ENCODE measurements at regions not wholly inside any gene's neighbourhood (a gene's known extent, or its start where the extent isn't known, plus 50 kb on each side); places are given as distances from the start of the nearest gene placed in this dataset.

- Histone ChIP-seq H3K4me2 (ENCODE audit: insufficient read depth in 1 of 2, low read depth in 2 of 2, low read length in 2 of 2) (no peak overlapping the region), H2BK20ac (ENCODE audit: low read length) (no peak overlapping the region), H2AK5ac (ENCODE audit: low read depth, low read length) (no peak overlapping the region), H3K27ac (ENCODE audit: low read depth, low read length) (no peak overlapping the region), H4K5ac (ENCODE audit: insufficient read length, low read depth, low read length) (no peak overlapping the region), H4K8ac (ENCODE audit: extremely low read depth, insufficient read depth, low read length) (no peak overlapping the region), H2AFZ (ENCODE audit: low read length) (no peak overlapping the region), H3K14ac (ENCODE audit: insufficient read length) (no peak overlapping the region), H2BK15ac (ENCODE audit: low read length) (no peak overlapping the region), H3K56ac (replicated peaks; ENCODE audit: insufficient read length, low read depth, low read length) (no peak overlapping the region), H3K36me3 (ENCODE audit: control insufficient read depth in 2 of 4, insufficient read depth in 4 of 4, low read length in 3 of 4) (no peaks in the 10 kb centered on the region), H3K9me3 (ENCODE audit: insufficient read depth in 2 of 2, low read depth in 1 of 2, low read length in 1 of 2) (peaks cover 0 to 6% of the 10 kb centered on the region in 2 experiments; a peak in 1 of 4 replicates), H4K20me1 (replicated peaks in 1 of 2; ENCODE audit: control insufficient read depth in 1 of 2, insufficient read depth in 2 of 2, low read length in 2 of 2) (no peaks in the 10 kb centered on the region), H3K79me1 (ENCODE audit: low read depth, low read length) (no peaks in the 10 kb centered on the region), H4K91ac (replicated peaks; ENCODE audit: insufficient read length, low read length) (peak overlapping the region; percentile 41), H2BK12ac (ENCODE audit: low read depth, low read length) (no peak overlapping the region), H3K23me2 (ENCODE audit: low read depth, low read length) (no peaks in the 10 kb centered on the region), H3K4me3 (ENCODE audit: extremely low read depth in 1 of 4, insufficient read depth in 2 of 4, low read depth in 3 of 4, low read length in 4 of 4) (no peak overlapping the region), H3K18ac (ENCODE audit: extremely low read depth, low read length) (no peak overlapping the region), H3K4ac (replicated peaks; ENCODE audit: insufficient read length, low read depth, low read length) (no peak overlapping the region), H3K27me3 (replicated peaks in 1 of 4; ENCODE audit: control insufficient read depth in 3 of 4, extremely low read depth in 1 of 4, insufficient read depth in 3 of 4, low read length in 3 of 4) (no peaks in the 10 kb centered on the region), H3K4me1 (replicated peaks in 1 of 4; ENCODE audit: control insufficient read depth in 3 of 4, insufficient read depth in 4 of 4, low read length in 3 of 4) (no peaks in the 10 kb centered on the region), H3K9ac (replicated peaks in 1 of 4; ENCODE audit: extremely low read depth in 1 of 4, low read depth in 3 of 4, low read length in 3 of 4) (no peak overlapping the region), H2BK120ac (replicated peaks; ENCODE audit: low read depth, low read length) (no peak overlapping the region), H2BK5ac (ENCODE audit: low read depth, low read length) (no peak overlapping the region), H3K79me2 (ENCODE audit: control insufficient read depth in 1 of 2, insufficient read depth in 2 of 2, low read length in 2 of 2) (no peaks in the 10 kb centered on the region), H3K23ac (ENCODE audit: insufficient read length) (no peak overlapping the region)
- ChIA-PET POLR2A (ENCODE audit: partially characterized antibody) (no interaction called here), CTCF (ENCODE audit: partially characterized antibody) (interaction anchor here (0.7 kb wide), 1 partner anchor 11 kb away, joined by 3 read pairs; no protein-coding TSS in a partner anchor)
- 80% methylated on average over 7 of the region's 7 CpGs; no CpG with 5 or more reads in 1 of the 2 experiments for WGBS, 2 experiments (ENCODE audit: extremely low coverage in 1 of 2, insufficient coverage in 1 of 2, insufficient read length in 1 of 2, insufficient replicate concordance in 2 of 2, low coverage in 1 of 2, low lambda C conversion rate in 2 of 2, missing lambda C conversion rate in 1 of 2)
- no peak for FAIRE-seq
- DNase-seq (ENCODE audit: low read depth in 1 of 2, low spot score in 2 of 2): no peak
- no peak for TF ChIP-seq MAX (IDR thresholded peaks at IDR 0.05)
- TF ChIP-seq CTCF (IDR thresholded peaks at IDR 0.05; ENCODE audit: control extremely low read depth in 1 of 3, insufficient read depth in 1 of 3, low read depth in 1 of 3, low read length in 3 of 3): no peak
- TF ChIP-seq POLR2AphosphoS5 (IDR thresholded peaks at IDR 0.05; ENCODE audit: low read depth, low read length): no peak
- no peak for TF ChIP-seq HDAC6 (IDR thresholded peaks at IDR 0.05; ENCODE audit: low read depth, low read length)
- TF ChIP-seq BACH1 (IDR thresholded peaks at IDR 0.05; ENCODE audit: low read length): no peak
- TF ChIP-seq NANOG (IDR thresholded peaks at IDR 0.05; ENCODE audit: insufficient read depth, low read depth, low read length, poor library complexity, severe bottlenecking): no peak
- TF ChIP-seq SP2 (IDR thresholded peaks at IDR 0.05; ENCODE audit: low read length): no peak
- no peak for TF ChIP-seq SRF (IDR thresholded peaks at IDR 0.05; ENCODE audit: low read depth, low read length)
- no peak for TF ChIP-seq CBX5 (IDR thresholded peaks at IDR 0.05; ENCODE audit: low read depth, low read length)
- no peak for TF ChIP-seq CEBPB (IDR thresholded peaks at IDR 0.05; ENCODE audit: low read depth, low read length)
- no peak for TF ChIP-seq CTBP2 (IDR thresholded peaks at IDR 0.05; ENCODE audit: borderline replicate concordance, insufficient read depth, insufficient read length, low read length)
These were observed 95.4 kb upstream of the STC2 start for GRCh38 chr5:173423452-173424117.

Data from H1 (cell line).